ENCODE measurements at regions not wholly inside any gene's neighbourhood (a gene's known extent, or its start where the extent isn't known, plus 50 kb on each side); places are given as distances from the start of the nearest gene placed in this dataset.

- intact Hi-C loops (cut with DNase I) = no loop called here
- no peak overlapping the region for H3K27ac ChIP-seq
- ATAC-seq = no peak
- DNase-seq = no peak
- no peaks in the 10 kb centered on the region for H3K4me1 ChIP-seq
- H3K4me3 ChIP-seq = no peak overlapping the region
- no peaks in the 10 kb centered on the region for H3K36me3 ChIP-seq
- no peak for TF ChIP-seq CTCF (IDR thresholded peaks at IDR 0.05)
- no peaks in the 10 kb centered on the region for H3K9me3 ChIP-seq
- no peaks in the 10 kb centered on the region for H3K27me3 ChIP-seq
Measured at GRCh38 chr2:221347471-221347870, 224.6 kb downstream of the EPHA4 start.

- DNase-seq (no peak), ATAC-seq (peak; percentile 93)
- Histone ChIP-seq H3K9me3 (peaks cover 0 to 3% of the 10 kb centered on the region in 2 donors), H3K36me3 (no peaks in the 10 kb centered on the region), H3K4me3 (no peak overlapping the region), H3K27me3 (no peaks in the 10 kb centered on the region), H3K4me1 (no peaks in the 10 kb centered on the region), H3K27ac (no peak overlapping the region)
- TF ChIP-seq CTCF (IDR thresholded peaks at IDR 0.05) = no peak
- intact Hi-C loops (cut with DNase I) = no loop called here
Measured at GRCh38 chr2:221350616-221351015, 221.5 kb downstream of the EPHA4 start.

- Histone ChIP-seq H3K4me3 (no peak overlapping the region), H3K27me3 (no peaks in the 10 kb centered on the region), H3K9me3 (peaks cover 0 to 3% of the 10 kb centered on the region in 2 donors), H3K4me1 (no peaks in the 10 kb centered on the region), H3K36me3 (no peaks in the 10 kb centered on the region), H3K27ac (no peak overlapping the region)
- no peak for DNase-seq
- ATAC-seq = no peak
- intact Hi-C loops (cut with DNase I) = no loop called here
- no peak for TF ChIP-seq CTCF (IDR thresholded peaks at IDR 0.05)
Measured at GRCh38 chr2:221353201-221353600, 218.9 kb downstream of the EPHA4 start.

GRCh38 chr2:221360312-221360711 is 211.8 kb downstream of the EPHA4 start:
- Histone ChIP-seq H3K4me3 (no peak overlapping the region), H3K9me3 (no peaks in the 10 kb centered on the region), H3K27me3 (no peaks in the 10 kb centered on the region), H3K4me1 (no peaks in the 10 kb centered on the region), H3K27ac (no peak overlapping the region), H3K36me3 (no peaks in the 10 kb centered on the region)
- no peak for ATAC-seq
- no peak for DNase-seq
- no peak for TF ChIP-seq CTCF (IDR thresholded peaks at IDR 0.05)
- intact Hi-C loops (cut with DNase I) = no loop called here

GRCh38 chr2:221360742-221361141 is 211.4 kb downstream of the EPHA4 start:
- ATAC-seq (no peak), DNase-seq (no peak)
- Histone ChIP-seq H3K27ac (no peak overlapping the region), H3K4me1 (no peaks in the 10 kb centered on the region), H3K27me3 (no peaks in the 10 kb centered on the region), H3K4me3 (no peak overlapping the region), H3K36me3 (no peaks in the 10 kb centered on the region), H3K9me3 (no peaks in the 10 kb centered on the region)
- intact Hi-C loops (cut with DNase I) = no loop called here
- no peak for TF ChIP-seq CTCF (IDR thresholded peaks at IDR 0.05)
